HCT116 (cell line): ENCODE measurements at regions not wholly inside any gene's neighbourhood (a gene's known extent, or its start where the extent isn't known, plus 50 kb on each side); places are given as distances from the start of the nearest gene placed in this dataset.

Source experiments
- ATAC-seq: fragments of 200-7000 bp; cut with Tn5 transposase; 2 replicates; pipeline ENCODE4 v1.9.1; 2020; ENCODE audit warnings: mild to moderate bottlenecking, moderate library complexity
- BruUV-seq: library from RNA; stranded (reverse); fragments of 400-500 nt; replicated peaks from 2 replicates; lab custom pipeline; 2021; lab: Mats Ljungman, UMichigan
- CTCF ChIA-PET: fragments of 300-600 bp; sonication (Branson Sonifier 250); formaldehyde crosslinking; loops from one replicate; lab custom pipeline; 2021; ENCODE audit warnings: antibody characterized with exemption; lab: Charles Lee
- POLR2A ChIA-PET: fragments of 300-600, 350-600 bp; sonication (Branson Sonifier 250); formaldehyde crosslinking; loops from one replicate; lab custom pipeline; 2021; ENCODE audit warnings: antibody characterized with exemption; lab: Charles Lee
- RAD21 ChIA-PET, 2 experiments: fragments of 300-600 bp; sonication (Branson Sonifier 250); formaldehyde crosslinking; loops; one replicate each; lab custom pipeline; 2023; ENCODE audit warnings: low total read pairs in 2 of 2; ENCODE audit not compliant: uncharacterized antibody in 2 of 2, unreplicated experiment in 2 of 2, low non-redundant PET in 1 of 2; lab: Charles Lee
- DNase-seq: peaks from one replicate; pipeline ENCODE4 v3.0.0-alpha.2; 2010; ENCODE audit warnings: low read depth, low spot score
- H2AFZ ChIP-seq: fragments of 200-600 bp; shearing (Covaris generic), sonication (generic); 2 replicates; pipeline ENCODE4 v1.6.1; 2017; ENCODE audit warnings: low read depth, mixed run types, mixed read lengths, antibody characterized with exemption, low read length; ENCODE audit not compliant: poor library complexity, severe bottlenecking
- H3K27ac ChIP-seq: 2 replicates; pipeline ENCODE4 v1.5.1; 2012; ENCODE audit warnings: low read depth, low read length
- H3K27me3 ChIP-seq: fragments of 200-600 bp; sonication (generic); 2 replicates; pipeline ENCODE4 v1.6.1; 2016; ENCODE audit warnings: mixed run types, low read length, mixed read lengths; ENCODE audit not compliant: insufficient read depth
- H3K36me3 ChIP-seq, 2 experiments: fragments of 200-500 bp in 1 of 2; fragments of 200-600 bp in 1 of 2; sonication (Bioruptor generic) in 1 of 2; sonication (generic) in 1 of 2; 2 replicates each; pipeline versions ENCODE4 v1.5.1 to v1.6.1; 2014 to 2016; ENCODE audit warnings: low read length in 2 of 2, inconsistent platforms in 1 of 2, mixed read lengths in 1 of 2, mixed run types in 1 of 2; ENCODE audit not compliant: insufficient read depth in 2 of 2, control insufficient read depth in 1 of 2
- H3K4me1 ChIP-seq, 2 experiments: fragments of 200-600 bp in 1 of 2; sonication (generic) in 1 of 2; 2 replicates each; pipeline versions ENCODE4 v1.5.1 to v1.6.1; 2012 to 2017; ENCODE audit warnings: low read length in 2 of 2, inconsistent platforms in 1 of 2, mild to moderate bottlenecking in 1 of 2, mixed read lengths in 1 of 2, mixed run types in 1 of 2, moderate library complexity in 1 of 2; ENCODE audit not compliant: insufficient read depth in 2 of 2, control insufficient read depth in 1 of 2
- H3K4me2 ChIP-seq: fragments of 200-600 bp; sonication (generic); 2 replicates; pipeline ENCODE4 v1.6.1; 2017; ENCODE audit warnings: mixed run types, low read length, mixed read lengths
- H3K4me3 ChIP-seq, 2 experiments: fragments of 200-600 bp in 1 of 2; sonication (generic) in 1 of 2; replicated peaks in 1 of 2; 2 replicates each; pipeline ENCODE4 v1.5.1; 2011 to 2016; ENCODE audit warnings: low read length in 2 of 2, control low read depth in 1 of 2, low read depth in 1 of 2, mild to moderate bottlenecking in 1 of 2, mixed read lengths in 1 of 2, mixed run types in 1 of 2
- H3K79me2 ChIP-seq: fragments of 200-600 bp; sonication (generic); 2 replicates; pipeline ENCODE4 v1.6.1; 2017; ENCODE audit warnings: mild to moderate bottlenecking, mixed run types, low read length, moderate library complexity, mixed read lengths; ENCODE audit not compliant: insufficient read depth
- H3K9ac ChIP-seq: fragments of 200-600 bp; sonication (generic); 2 replicates; pipeline ENCODE4 v1.6.1; 2016; ENCODE audit warnings: low read length, mixed read lengths
- H3K9me2 ChIP-seq: fragments of 200-600 bp; sonication (generic), shearing (Covaris generic); 2 replicates; pipeline ENCODE4 v1.6.1; 2017; ENCODE audit warnings: mixed run types, mild to moderate bottlenecking, moderate library complexity; ENCODE audit not compliant: insufficient read depth
- H3K9me3 ChIP-seq, 2 experiments: fragments of 200-500 bp in 1 of 2; fragments of 200-600 bp in 1 of 2; sonication (Bioruptor generic) in 1 of 2; sonication (generic) in 1 of 2; 2 replicates each; pipeline ENCODE4 v1.6.1; 2014 to 2017; ENCODE audit warnings: low read length in 2 of 2, mixed read lengths in 2 of 2, inconsistent platforms in 1 of 2, low read depth in 1 of 2, mild to moderate bottlenecking in 1 of 2, mixed run types in 1 of 2, moderate library complexity in 1 of 2; ENCODE audit not compliant: control insufficient read depth in 1 of 2, insufficient read depth in 1 of 2
- H4K20me1 ChIP-seq: fragments of 200-600 bp; sonication (generic), shearing (Covaris generic); 2 replicates; pipeline ENCODE4 v1.6.1; 2017; ENCODE audit warnings: mixed run types, mild to moderate bottlenecking, moderate library complexity; ENCODE audit not compliant: insufficient read depth
- CBX3 ChIP-seq: IDR thresholded peaks from 2 replicates; pipeline ENCODE4 v1.6.1; 2012; ENCODE audit warnings: low read depth
- CTCF ChIP-seq, 3 experiments: fragments of 200-600 bp in 1 of 3; sonication (generic) in 1 of 3; IDR thresholded peaks in 2 of 3; conservative IDR thresholded peaks in 1 of 3; 2 replicates each; pipeline ENCODE4 v1.5.1; 2012 to 2017; ENCODE audit warnings: low read depth in 2 of 3, low read length in 2 of 3, antibody characterized with exemption in 1 of 3, borderline replicate concordance in 1 of 3, control low read depth in 1 of 3, mild to moderate bottlenecking in 1 of 3, mixed read lengths in 1 of 3, mixed run types in 1 of 3, moderate library complexity in 1 of 3; ENCODE audit not compliant: insufficient read depth in 1 of 3
- ELF1 ChIP-seq: IDR thresholded peaks from 2 replicates; pipeline ENCODE4 v1.6.1; 2012; ENCODE audit warnings: low read depth, borderline replicate concordance
- FOSL1 ChIP-seq: IDR thresholded peaks from 2 replicates; pipeline ENCODE4 v1.6.1; 2012; ENCODE audit warnings: low read depth
- POLR2A ChIP-seq: IDR thresholded peaks from 2 replicates; pipeline ENCODE4 v1.7.0; 2011; ENCODE audit warnings: borderline replicate concordance; ENCODE audit not compliant: insufficient read depth, insufficient read length; ENCODE audit errors: extremely low read depth
- SIN3A ChIP-seq: IDR thresholded peaks from 2 replicates; pipeline ENCODE4 v1.6.1; 2012; ENCODE audit warnings: low read depth
- SRF ChIP-seq: IDR thresholded peaks from 2 replicates; pipeline ENCODE4 v1.6.1; 2012; ENCODE audit warnings: low read depth
- TCF7L2 ChIP-seq: IDR thresholded peaks from 2 replicates; pipeline ENCODE4 v1.7.0; 2011; ENCODE audit warnings: borderline replicate concordance, inconsistent platforms; ENCODE audit not compliant: insufficient read depth, insufficient read length; ENCODE audit errors: extremely low read depth
- YY1 ChIP-seq: IDR thresholded peaks from 2 replicates; pipeline ENCODE4 v1.6.1; 2011; ENCODE audit warnings: low read length, low read depth, moderate library complexity, mild to moderate bottlenecking; ENCODE audit not compliant: insufficient replicate concordance; ENCODE audit errors: extremely low read depth
- ZFX ChIP-seq: fragments of 450-650 bp; IDR thresholded peaks from 2 replicates; pipeline ENCODE4 v1.6.1; 2017
- ZNF274 ChIP-seq: fragments of 200-500 bp; sonication (Bioruptor generic); IDR thresholded peaks from 2 replicates; pipeline ENCODE4 v1.6.1; 2014; ENCODE audit warnings: mild to moderate bottlenecking, low read depth, low read length, inconsistent platforms
- intact Hi-C: fragments of 100-400 bp; cut with micrococcal nuclease; formaldehyde crosslinking; loops from 2 replicates; pipeline ENCODE4 v1.10.0; 2022
- TF ChIP-seq, protein P1 (sequence below): IDR thresholded peaks from 2 replicates; pipeline ENCODE4 v1.6.1; 2012
- TF ChIP-seq, protein P2 (sequence below): IDR thresholded peaks from 2 replicates; pipeline ENCODE4 v1.6.1; 2012; ENCODE audit warnings: low read depth
- TF ChIP-seq, protein P3 (sequence below): IDR thresholded peaks from 2 replicates; pipeline ENCODE4 v1.6.1; 2012
- TF ChIP-seq, protein P4 (sequence below): IDR thresholded peaks from 2 replicates; pipeline ENCODE4 v1.6.1; 2011; ENCODE audit warnings: mild to moderate bottlenecking, low read length, moderate library complexity; ENCODE audit not compliant: insufficient replicate concordance; ENCODE audit errors: extremely low read depth

- no peak overlapping the region for H3K4me3 ChIP-seq
- TF ChIP-seq TCF7L2 = no peak
- no peak for TF ChIP-seq ZNF274
- TF ChIP-seq, protein P1, sequence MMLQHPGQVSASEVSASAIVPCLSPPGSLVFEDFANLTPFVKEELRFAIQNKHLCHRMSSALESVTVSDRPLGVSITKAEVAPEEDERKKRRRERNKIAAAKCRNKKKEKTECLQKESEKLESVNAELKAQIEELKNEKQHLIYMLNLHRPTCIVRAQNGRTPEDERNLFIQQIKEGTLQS = no peak
- TF ChIP-seq YY1 = no peak
- no peak for TF ChIP-seq CTCF (IDR thresholded peaks at IDR 0.05 in 2 of 3, conservative IDR thresholded peaks at IDR 0.05 in 1 of 3; ENCODE audit: borderline replicate concordance in 1 of 3, insufficient read depth in 1 of 3, low read depth in 2 of 3, low read length in 2 of 3)
- TF ChIP-seq POLR2A = no peak
- TF ChIP-seq, protein P2, sequence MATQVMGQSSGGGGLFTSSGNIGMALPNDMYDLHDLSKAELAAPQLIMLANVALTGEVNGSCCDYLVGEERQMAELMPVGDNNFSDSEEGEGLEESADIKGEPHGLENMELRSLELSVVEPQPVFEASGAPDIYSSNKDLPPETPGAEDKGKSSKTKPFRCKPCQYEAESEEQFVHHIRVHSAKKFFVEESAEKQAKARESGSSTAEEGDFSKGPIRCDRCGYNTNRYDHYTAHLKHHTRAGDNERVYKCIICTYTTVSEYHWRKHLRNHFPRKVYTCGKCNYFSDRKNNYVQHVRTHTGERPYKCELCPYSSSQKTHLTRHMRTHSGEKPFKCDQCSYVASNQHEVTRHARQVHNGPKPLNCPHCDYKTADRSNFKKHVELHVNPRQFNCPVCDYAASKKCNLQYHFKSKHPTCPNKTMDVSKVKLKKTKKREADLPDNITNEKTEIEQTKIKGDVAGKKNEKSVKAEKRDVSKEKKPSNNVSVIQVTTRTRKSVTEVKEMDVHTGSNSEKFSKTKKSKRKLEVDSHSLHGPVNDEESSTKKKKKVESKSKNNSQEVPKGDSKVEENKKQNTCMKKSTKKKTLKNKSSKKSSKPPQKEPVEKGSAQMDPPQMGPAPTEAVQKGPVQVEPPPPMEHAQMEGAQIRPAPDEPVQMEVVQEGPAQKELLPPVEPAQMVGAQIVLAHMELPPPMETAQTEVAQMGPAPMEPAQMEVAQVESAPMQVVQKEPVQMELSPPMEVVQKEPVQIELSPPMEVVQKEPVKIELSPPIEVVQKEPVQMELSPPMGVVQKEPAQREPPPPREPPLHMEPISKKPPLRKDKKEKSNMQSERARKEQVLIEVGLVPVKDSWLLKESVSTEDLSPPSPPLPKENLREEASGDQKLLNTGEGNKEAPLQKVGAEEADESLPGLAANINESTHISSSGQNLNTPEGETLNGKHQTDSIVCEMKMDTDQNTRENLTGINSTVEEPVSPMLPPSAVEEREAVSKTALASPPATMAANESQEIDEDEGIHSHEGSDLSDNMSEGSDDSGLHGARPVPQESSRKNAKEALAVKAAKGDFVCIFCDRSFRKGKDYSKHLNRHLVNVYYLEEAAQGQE = no peak
- no peak for TF ChIP-seq FOSL1
- no peak for TF ChIP-seq SIN3A
- no peak for TF ChIP-seq ZFX
- TF ChIP-seq SRF = no peak
- TF ChIP-seq, protein P3, sequence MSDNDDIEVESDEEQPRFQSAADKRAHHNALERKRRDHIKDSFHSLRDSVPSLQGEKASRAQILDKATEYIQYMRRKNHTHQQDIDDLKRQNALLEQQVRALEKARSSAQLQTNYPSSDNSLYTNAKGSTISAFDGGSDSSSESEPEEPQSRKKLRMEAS = no peak
- no peak for TF ChIP-seq CBX3
- no peak for TF ChIP-seq ELF1
- TF ChIP-seq, protein P4, sequence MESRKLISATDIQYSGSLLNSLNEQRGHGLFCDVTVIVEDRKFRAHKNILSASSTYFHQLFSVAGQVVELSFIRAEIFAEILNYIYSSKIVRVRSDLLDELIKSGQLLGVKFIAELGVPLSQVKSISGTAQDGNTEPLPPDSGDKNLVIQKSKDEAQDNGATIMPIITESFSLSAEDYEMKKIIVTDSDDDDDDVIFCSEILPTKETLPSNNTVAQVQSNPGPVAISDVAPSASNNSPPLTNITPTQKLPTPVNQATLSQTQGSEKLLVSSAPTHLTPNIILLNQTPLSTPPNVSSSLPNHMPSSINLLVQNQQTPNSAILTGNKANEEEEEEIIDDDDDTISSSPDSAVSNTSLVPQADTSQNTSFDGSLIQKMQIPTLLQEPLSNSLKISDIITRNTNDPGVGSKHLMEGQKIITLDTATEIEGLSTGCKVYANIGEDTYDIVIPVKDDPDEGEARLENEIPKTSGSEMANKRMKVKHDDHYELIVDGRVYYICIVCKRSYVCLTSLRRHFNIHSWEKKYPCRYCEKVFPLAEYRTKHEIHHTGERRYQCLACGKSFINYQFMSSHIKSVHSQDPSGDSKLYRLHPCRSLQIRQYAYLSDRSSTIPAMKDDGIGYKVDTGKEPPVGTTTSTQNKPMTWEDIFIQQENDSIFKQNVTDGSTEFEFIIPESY = no peak
- H3K4me2 ChIP-seq = no peak overlapping the region
- ChIA-PET RAD21 (no interaction called here), CTCF (no interaction called here), POLR2A (no interaction called here)
- intact Hi-C loops = loop anchor here (10.0 kb wide), 1 partner anchor 928 kb away; no protein-coding TSS in a partner anchor
- BruUV-seq = no TSS peak
- H3K27me3 ChIP-seq = no peaks in the 10 kb centered on the region
- H2AFZ ChIP-seq = no peak overlapping the region
- ATAC-seq (no peak), DNase-seq (no peak)
- no peak overlapping the region for H3K27ac ChIP-seq
- no peaks in the 10 kb centered on the region for H3K9me2 ChIP-seq
- H3K9me3 ChIP-seq = peaks cover 9 to 12% of the 10 kb centered on the region in 2 experiments; a peak in 3 of 4 replicates
- H3K79me2 ChIP-seq = no peaks in the 10 kb centered on the region
- no peak overlapping the region for H3K9ac ChIP-seq
- H4K20me1 ChIP-seq = no peaks in the 10 kb centered on the region
- no peaks in the 10 kb centered on the region for H3K4me1 ChIP-seq
- H3K36me3 ChIP-seq = no peaks in the 10 kb centered on the region
Observed at GRCh38 chr5:6826756-6827155, 113.5 kb downstream of the TENT4A start.
